ENCODE measurements at regions not wholly inside any gene's neighbourhood (a gene's known extent, or its start where the extent isn't known, plus 50 kb on each side); places are given as distances from the start of the nearest gene placed in this dataset.

GRCh38 chr4:83781434-83781833 lies 245.5 kb downstream of the GPAT3 start:
- no peak overlapping the region for H4K5ac ChIP-seq (ENCODE audit: low read depth, low read length)
- no peak overlapping the region for H3K27ac ChIP-seq (ENCODE audit: insufficient read depth, low read length)
- no peak overlapping the region for H3K9ac ChIP-seq (ENCODE audit: low read depth, low read length)
- ChIA-PET POLR2A (ENCODE audit: unreplicated experiment) (no interaction called here), CTCF (no interaction called here)
- no peak overlapping the region for H2AK5ac ChIP-seq (ENCODE audit: low read depth, low read length)
- TF ChIP-seq MAFK (IDR thresholded peaks at IDR 0.05; ENCODE audit: low read depth, low read length) (no peak), CEBPB (IDR thresholded peaks at IDR 0.05; ENCODE audit: low read depth, low read length) (no peak), NFE2L2 (IDR thresholded peaks at IDR 0.05; ENCODE audit: low read depth, low read length) (no peak), MXI1 (IDR thresholded peaks at IDR 0.05; ENCODE audit: borderline replicate concordance, low read depth, low read length) (no peak), CHD1 (IDR thresholded peaks at IDR 0.05; ENCODE audit: low read depth, low read length) (no peak), RAD21 (IDR thresholded peaks at IDR 0.05; ENCODE audit: low read length) (no peak), RCOR1 (IDR thresholded peaks at IDR 0.05; ENCODE audit: insufficient replicate concordance, low read length) (no peak), RFX5 (IDR thresholded peaks at IDR 0.05; ENCODE audit: low read depth, low read length) (no peak), POLR2A (IDR thresholded peaks at IDR 0.05; ENCODE audit: low read depth, low read length) (no peak)
- no peak overlapping the region for H3K4me3 ChIP-seq (ENCODE audit: insufficient read depth, low read depth, low read length)
- H3K18ac ChIP-seq (ENCODE audit: low read depth, low read length) = no peak overlapping the region
- H4K91ac ChIP-seq (ENCODE audit: insufficient read depth, low read depth, low read length) = no peak overlapping the region
- H2BK15ac ChIP-seq (ENCODE audit: low read depth, low read length) = no peak overlapping the region
- H3K9me3 ChIP-seq (ENCODE audit: control insufficient read depth, insufficient read depth, low read length) = no peaks in the 10 kb centered on the region
- BruUV-seq (replicated peaks) = no TSS peak
- WGBS, 2 experiments (ENCODE audit: extremely low coverage in 2 of 2, insufficient read length in 1 of 2) = no CpG with 5 or more reads among the region's 1 CpG
- H3K14ac ChIP-seq (replicated peaks; ENCODE audit: low read depth, low read length) = no peak overlapping the region
- H3K79me1 ChIP-seq (ENCODE audit: low read depth in 1 of 2, low read length in 2 of 2) = no peaks in the 10 kb centered on the region
- no peak for DNase-seq
- no peak overlapping the region for H3K4me2 ChIP-seq (ENCODE audit: low read depth, low read length)
- no peak for ATAC-seq (ENCODE audit: low read depth)
- no peak overlapping the region for H4K8ac ChIP-seq (ENCODE audit: low read depth in 2 of 2, low read length in 2 of 2)
- no peaks in the 10 kb centered on the region for H4K20me1 ChIP-seq (ENCODE audit: insufficient read depth, low read length)
- no peak overlapping the region for H3K23ac ChIP-seq (ENCODE audit: low read depth, low read length)
- no peak overlapping the region for H2BK120ac ChIP-seq (ENCODE audit: low read depth, low read length)
- dilution Hi-C loops (cut with HindIII; ENCODE audit: low sequenced_read_pairs, unreplicated experiment) = no loop called here
- no peaks in the 10 kb centered on the region for H3K4me1 ChIP-seq (ENCODE audit: control insufficient read depth, insufficient read depth, low read length)
- intact Hi-C loops (cut with micrococcal nuclease) = no loop called here
- H3K36me3 ChIP-seq (ENCODE audit: control insufficient read depth, insufficient read depth, low read length) = no peaks in the 10 kb centered on the region
- no peak overlapping the region for H3K56ac ChIP-seq (ENCODE audit: extremely low read depth, insufficient read depth, low read length)
- no peak overlapping the region for H3K4ac ChIP-seq (ENCODE audit: low read depth, low read length)
- no peaks in the 10 kb centered on the region for H3K9me1 ChIP-seq (ENCODE audit: insufficient read depth, low read length)
- H2BK20ac ChIP-seq (ENCODE audit: low read depth, low read length) = no peak overlapping the region
- H2AFZ ChIP-seq (replicated peaks; ENCODE audit: low read length, poor library complexity) = no peak overlapping the region
- no peak overlapping the region for H2AK9ac ChIP-seq (replicated peaks; ENCODE audit: low read depth, low read length, poor library complexity)
- H3K27me3 ChIP-seq (ENCODE audit: control insufficient read depth, insufficient read depth, low read length) = no peaks in the 10 kb centered on the region
- H2BK5ac ChIP-seq (ENCODE audit: low read depth, low read length, poor library complexity, severe bottlenecking) = no peak overlapping the region
- in situ Hi-C loops (cut with MboI; ENCODE audit: low sequenced_read_pairs) = no loop called here

Data from IMR-90 (cell line).